Sigmoid colon (tissue), 4 donors: ENCODE measurements at regions not wholly inside any gene's neighbourhood (a gene's known extent, or its start where the extent isn't known, plus 50 kb on each side); places are given as distances from the start of the nearest gene placed in this dataset.

Source experiments
- EP300 ChIP-seq, 4 donors: sonication (generic); formaldehyde crosslinking; IDR thresholded peaks; one replicate each; pipeline ENCODE4 v1.6.1; 2017; ENCODE audit warnings: antibody characterized with exemption in 4 of 4
- POLR2A ChIP-seq, 2 donors: fragments of 450-650 bp; IDR thresholded peaks; one replicate each; pipeline ENCODE4 v1.6.1; 2016; ENCODE audit warnings: antibody characterized with exemption in 2 of 2, mild to moderate bottlenecking in 2 of 2, moderate library complexity in 2 of 2
- POLR2AphosphoS5 ChIP-seq, 4 donors: sonication (generic); formaldehyde crosslinking; IDR thresholded peaks; one replicate each; pipeline ENCODE4 v1.6.1; 2017; ENCODE audit warnings: antibody characterized with exemption in 4 of 4

GRCh38 chr12:125245581-125246557, 180.6 kb downstream of the AACS start:
- TF ChIP-seq POLR2AphosphoS5 (IDR thresholded peaks at IDR 0.05): no peak
- no peak for TF ChIP-seq POLR2A (IDR thresholded peaks at IDR 0.05)
- no peak for TF ChIP-seq EP300 (IDR thresholded peaks at IDR 0.05)
